ENCODE measurements at regions not wholly inside any gene's neighbourhood (a gene's known extent, or its start where the extent isn't known, plus 50 kb on each side); places are given as distances from the start of the nearest gene placed in this dataset.
A peak's percentile ranks its signal among the peaks of the same experiment; 100 is the strongest.

- H3K4me3 ChIP-seq (ENCODE audit: low read depth, low read length) = no peak overlapping the region
- peak; percentile 48 for DNase-seq (ENCODE audit: low read depth)
Observed at GRCh38 chr1:222896630-222897526, 82.0 kb downstream of the DISP1 start.

GRCh38 chr1:222897527-222898190, 82.8 kb downstream of the DISP1 start:
- no peak for TF ChIP-seq CTCF (conservative IDR thresholded peaks at IDR 0.05; ENCODE audit: low read depth, low read length)
- DNase-seq (ENCODE audit: low read depth) = peak; percentile 57

More at GRCh38 chr1:222896630-222897526, 82.0 kb downstream of the DISP1 start:
- TF ChIP-seq CTCF (conservative IDR thresholded peaks at IDR 0.05; ENCODE audit: low read depth, low read length) = no peak

GRCh38 chr1:222898191-222898527, 83.3 kb downstream of the DISP1 start:
- H3K4me3 ChIP-seq (ENCODE audit: low read depth, low read length) = peak overlapping the region; percentile 45
- TF ChIP-seq CTCF (conservative IDR thresholded peaks at IDR 0.05; ENCODE audit: low read depth, low read length) = no peak
- peak; percentile 56 for DNase-seq (ENCODE audit: low read depth)

More at GRCh38 chr1:222897527-222898190, 82.8 kb downstream of the DISP1 start:
- peak overlapping the region; percentile 45 for H3K4me3 ChIP-seq (ENCODE audit: low read depth, low read length)

- TF ChIP-seq CTCF (conservative IDR thresholded peaks at IDR 0.05; ENCODE audit: low read depth, low read length) = no peak
- no peak overlapping the region for H3K4me3 ChIP-seq (ENCODE audit: low read depth, low read length)
- no peak for DNase-seq (ENCODE audit: low read depth)
Observed at GRCh38 chr1:222899471-222899870, 84.6 kb downstream of the DISP1 start.

GRCh38 chr1:222904451-222904850, 89.6 kb downstream of the DISP1 start:
- DNase-seq (ENCODE audit: low read depth) = no peak
- H3K4me3 ChIP-seq (ENCODE audit: low read depth, low read length) = no peak overlapping the region
- no peak for TF ChIP-seq CTCF (conservative IDR thresholded peaks at IDR 0.05; ENCODE audit: low read depth, low read length)

- no peak for TF ChIP-seq CTCF (conservative IDR thresholded peaks at IDR 0.05; ENCODE audit: low read depth, low read length)
- no peak for DNase-seq (ENCODE audit: low read depth)
- no peak overlapping the region for H3K4me3 ChIP-seq (ENCODE audit: low read depth, low read length)
Observed at GRCh38 chr1:222905151-222905550, 90.3 kb downstream of the DISP1 start.
